Suprapubic skin (tissue), 3 donors: ENCODE measurements at regions not wholly inside any gene's neighbourhood (a gene's known extent, or its start where the extent isn't known, plus 50 kb on each side); places are given as distances from the start of the nearest gene placed in this dataset.

Experiments
- CTCF ChIP-seq, 2 donors: fragments of 200-600 bp in 1 of 2; fragments of 450-650 bp in 1 of 2; sonication (generic) in 1 of 2; IDR thresholded peaks; one replicate each; pipeline ENCODE4 v1.5.1; 2016 to 2019; ENCODE audit warnings: antibody characterized with exemption in 2 of 2, mild to moderate bottlenecking in 1 of 2, moderate library complexity in 1 of 2
- POLR2A ChIP-seq, 2 donors: fragments of 450-650 bp; IDR thresholded peaks; one replicate each; pipeline ENCODE4 v1.6.1; 2017; ENCODE audit warnings: antibody characterized with exemption in 2 of 2, mild to moderate bottlenecking in 2 of 2, moderate library complexity in 2 of 2

- TF ChIP-seq POLR2A (IDR thresholded peaks at IDR 0.05) (no peak), CTCF (IDR thresholded peaks at IDR 0.05) (no peak)
Measured at GRCh38 chr6:1514078-1514477, 95.6 kb upstream of the FOXC1 start.
